ENCODE measurements at regions not wholly inside any gene's neighbourhood (a gene's known extent, or its start where the extent isn't known, plus 50 kb on each side); places are given as distances from the start of the nearest gene placed in this dataset.
"Not testable (repeated sequence)": the region's sequence is repeated elsewhere in the genome, so short reads cannot be mapped to it uniquely, and the experiment has no call there.

DNA sequence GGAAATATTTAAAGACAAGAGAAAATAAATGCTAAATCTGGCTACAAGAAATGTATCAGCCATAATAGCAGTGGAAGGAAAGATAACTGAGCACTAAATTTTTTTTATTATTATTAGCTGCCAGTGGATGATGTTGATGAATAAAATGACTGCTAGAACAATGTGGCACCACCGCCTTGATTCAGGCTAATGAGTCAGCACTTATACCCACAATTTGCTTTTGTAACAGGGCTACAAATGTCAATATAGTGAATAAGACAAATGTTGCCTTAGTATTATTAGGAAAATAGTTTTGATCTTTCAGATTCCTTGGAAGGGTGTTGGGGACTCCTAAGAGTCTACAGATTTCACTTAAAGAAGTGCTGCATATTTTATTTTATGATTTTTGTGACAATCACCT is 555.2 kb upstream of the GRAMD2B start:
- ATAC-seq (no peak), DNase-seq (no peak)

DNA sequence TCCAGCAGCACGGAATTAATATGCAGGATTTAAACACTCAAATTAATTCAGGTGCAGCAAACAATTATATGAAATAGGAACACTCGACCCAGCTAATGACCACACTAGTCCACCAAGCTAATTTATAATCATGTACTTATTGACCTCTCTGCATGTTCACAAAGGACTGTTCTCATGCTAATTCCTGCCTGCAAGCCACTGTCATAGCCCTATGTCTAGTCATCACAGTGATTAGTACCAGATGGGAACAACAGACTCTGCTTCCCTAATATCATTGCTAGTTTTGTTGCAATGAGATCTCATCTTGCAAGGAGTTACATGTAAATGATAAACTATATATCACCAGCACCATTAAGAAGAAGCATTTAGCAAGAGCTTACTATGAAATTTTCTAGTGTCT is 553.0 kb upstream of the GRAMD2B start:
- ATAC-seq = no peak
- no peak for DNase-seq

DNA sequence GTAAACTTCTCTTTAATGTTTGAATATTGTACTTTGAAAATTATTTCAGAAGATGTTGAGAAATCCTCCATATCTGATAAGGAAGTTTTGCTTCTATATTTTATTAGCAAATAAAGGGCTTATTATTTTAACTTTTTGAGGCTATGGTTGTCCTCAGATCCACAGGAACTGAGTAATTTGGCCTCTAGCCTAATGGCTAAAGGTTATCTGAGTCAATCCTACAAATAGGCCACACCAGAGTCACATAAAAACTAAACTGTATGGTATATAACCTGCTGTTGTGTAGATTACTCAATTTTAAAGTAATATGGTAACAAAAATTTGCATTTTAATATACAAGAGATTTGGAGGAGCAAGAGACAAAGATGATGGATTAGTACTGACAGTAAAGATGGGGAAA is 549.2 kb upstream of the GRAMD2B start:
- ATAC-seq = no peak

DNA sequence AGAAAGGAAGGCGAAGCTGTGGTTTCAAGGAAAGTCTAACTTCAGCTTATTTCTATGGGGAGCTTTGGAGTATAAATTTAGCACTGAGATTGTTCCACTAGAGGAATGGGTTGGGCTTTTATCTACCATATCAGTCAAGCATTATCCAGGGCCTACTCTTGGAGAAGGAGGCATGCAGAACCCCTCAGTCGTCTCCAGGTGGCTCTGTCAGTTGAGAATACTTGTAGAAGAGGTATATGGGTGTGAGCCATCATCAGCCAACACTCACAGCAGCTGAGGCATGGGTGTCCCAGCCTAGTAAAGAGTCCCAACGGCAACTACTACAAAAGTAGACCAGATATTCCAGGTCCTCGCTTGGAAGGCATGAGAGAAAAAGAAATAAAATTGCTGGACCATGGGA is 548.5 kb upstream of the GRAMD2B start:
- no peak for DNase-seq
- ATAC-seq = no peak

More for the DNA sequence above, 549.2 kb upstream of the GRAMD2B start:
- DNase-seq = no peak

DNA sequence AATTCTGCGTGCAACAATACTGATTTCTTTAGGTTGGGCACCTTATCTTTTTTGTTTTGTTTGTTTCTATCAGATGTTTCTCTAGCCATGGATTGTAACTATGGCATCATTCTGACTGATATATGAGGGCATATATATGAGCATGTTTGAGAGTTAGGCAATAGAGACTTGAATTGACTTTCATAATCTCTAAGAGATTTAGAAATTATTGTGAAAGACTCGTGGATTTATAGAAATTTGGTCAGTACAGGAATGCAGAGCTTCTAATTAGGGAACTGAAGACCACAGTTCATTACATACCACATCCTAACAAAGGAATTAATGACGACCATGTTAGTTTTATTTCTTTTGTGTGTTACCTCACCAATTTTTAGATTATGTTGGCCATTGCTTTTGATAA is 546.0 kb upstream of the GRAMD2B start:
- DNase-seq = no peak
- no peak for ATAC-seq

DNA sequence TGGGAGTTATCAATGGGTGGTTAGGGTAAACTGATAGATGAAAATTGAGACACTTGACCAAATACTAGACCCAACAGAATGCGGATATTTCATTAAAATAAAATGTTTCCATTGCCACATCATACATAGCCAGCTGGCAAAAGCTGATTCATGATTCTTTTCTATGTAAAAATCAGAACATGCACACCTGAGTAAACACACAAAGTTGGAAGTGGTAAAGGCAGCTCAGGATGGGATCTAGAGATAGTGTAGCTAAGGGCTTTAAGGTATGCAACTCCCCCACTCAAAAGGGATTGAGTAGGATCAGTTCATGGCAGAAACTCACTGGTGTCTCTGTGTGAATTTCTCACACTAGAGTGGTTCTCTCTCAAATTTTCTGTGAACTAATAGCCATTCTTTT is 541.1 kb upstream of the GRAMD2B start:
- no peak for ATAC-seq
- no peak for DNase-seq

DNA sequence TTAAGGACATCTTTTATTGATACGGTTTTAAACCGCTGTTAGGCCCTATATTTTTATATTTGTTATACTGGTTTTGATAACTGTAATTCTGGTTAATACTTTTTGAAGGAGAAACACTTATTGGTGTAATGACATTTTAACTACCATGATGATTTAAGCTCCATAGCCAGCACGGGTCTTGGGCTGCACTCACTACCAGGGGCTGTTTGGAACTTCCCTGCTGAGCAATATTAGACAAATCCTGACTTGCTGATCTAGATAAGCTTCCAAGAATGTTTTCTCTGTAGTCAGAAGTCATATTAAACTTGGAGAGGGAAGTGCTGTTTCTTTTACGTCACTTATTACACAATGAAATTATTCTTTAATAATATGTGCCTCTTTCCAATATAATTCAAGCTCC is 540.0 kb upstream of the GRAMD2B start:
- no peak for ATAC-seq

DNA sequence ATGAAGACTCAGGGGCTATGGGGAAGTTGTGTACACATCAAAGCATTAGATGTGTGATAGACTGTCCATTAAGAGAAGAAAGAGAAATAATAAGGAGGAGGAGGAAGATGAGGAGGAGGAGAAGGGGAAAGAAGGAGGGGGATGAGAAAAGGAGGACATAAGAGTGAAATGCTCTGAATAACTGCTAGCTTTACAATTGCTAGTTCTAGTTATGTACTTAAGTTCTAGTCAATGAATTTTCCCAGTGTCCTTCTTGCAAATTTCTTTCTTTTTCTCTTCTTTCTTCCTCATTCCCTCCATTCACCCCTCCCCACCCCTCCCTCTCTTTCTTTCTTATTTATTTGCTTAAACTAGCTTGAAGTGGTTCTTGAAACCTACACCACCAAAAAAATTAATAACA is 534.9 kb upstream of the GRAMD2B start:
- ATAC-seq = no peak
- DNase-seq = no peak

More for the DNA sequence above, 540.0 kb upstream of the GRAMD2B start:
- no peak for DNase-seq

DNA sequence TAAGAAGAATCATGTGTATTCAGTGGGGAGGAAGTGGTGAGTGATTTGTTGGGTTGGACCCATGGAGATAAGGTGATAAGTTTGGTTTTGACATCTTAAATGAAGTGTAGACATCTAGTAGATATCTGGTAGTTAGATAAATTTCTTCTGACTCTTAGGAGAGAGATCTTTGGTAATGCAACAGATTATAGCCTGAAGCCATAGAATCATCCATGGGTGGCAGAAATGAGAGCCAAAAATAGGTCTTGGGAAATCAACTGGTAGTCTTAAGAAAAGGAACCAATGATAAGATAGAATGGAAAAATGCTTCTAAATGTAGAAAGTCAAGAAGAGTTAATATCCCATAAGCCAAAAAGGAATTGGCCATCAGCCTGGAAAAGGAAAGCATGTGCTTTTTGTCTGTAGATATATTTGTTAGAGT is 532.7 kb upstream of the GRAMD2B start:
- no peak for ATAC-seq
- no peak for DNase-seq

DNA sequence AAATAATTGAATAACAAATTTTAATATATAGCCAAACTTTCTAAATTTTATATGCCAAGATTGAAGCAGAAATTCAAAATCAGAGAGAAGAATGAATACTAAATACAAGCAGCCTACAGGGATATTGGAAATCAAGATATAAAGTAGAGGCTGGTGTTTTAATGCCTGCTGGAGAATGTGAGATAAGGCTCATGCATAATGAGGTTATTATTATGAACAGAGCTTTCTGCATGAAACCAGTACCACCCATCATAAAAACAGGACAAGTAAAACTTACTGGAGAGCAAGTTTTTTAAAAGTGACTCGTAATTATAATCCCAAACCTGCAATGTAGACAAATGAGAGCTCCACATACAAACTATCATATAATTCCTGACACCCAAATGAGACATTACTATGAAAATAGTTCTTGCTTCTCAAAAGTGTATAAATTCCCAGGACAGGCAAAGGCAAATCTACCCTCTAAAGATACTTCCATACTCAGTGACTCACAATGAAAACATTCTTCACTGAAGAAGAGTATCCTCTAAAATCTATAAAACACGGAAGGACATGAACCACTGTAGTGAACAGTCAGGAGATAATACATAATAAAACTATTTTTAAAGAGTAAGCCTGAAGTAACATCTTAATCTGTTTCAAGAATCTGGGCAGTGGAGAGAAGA is 532.0 kb upstream of the GRAMD2B start:
- DNase-seq (no peak), ATAC-seq (no peak)

DNA sequence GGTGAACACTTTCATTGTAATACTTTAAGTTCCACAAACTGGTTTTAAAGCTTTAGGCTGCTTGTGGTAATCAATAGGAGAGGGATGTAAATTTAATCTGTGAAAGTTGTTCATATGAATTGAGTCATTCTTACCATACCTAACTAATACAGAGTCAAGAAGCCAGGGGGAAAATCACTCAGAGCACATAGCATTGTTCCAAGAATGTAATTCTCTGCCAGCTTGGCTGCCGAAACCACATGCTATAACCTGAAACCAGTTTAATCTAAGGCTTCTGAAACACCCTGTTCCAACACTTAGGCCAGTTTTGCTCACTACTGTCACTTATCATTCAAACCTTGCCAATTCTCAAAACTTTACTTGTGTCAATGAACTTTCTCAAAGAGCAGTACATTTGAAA is 528.8 kb upstream of the GRAMD2B start:
- DNase-seq = no peak

DNA sequence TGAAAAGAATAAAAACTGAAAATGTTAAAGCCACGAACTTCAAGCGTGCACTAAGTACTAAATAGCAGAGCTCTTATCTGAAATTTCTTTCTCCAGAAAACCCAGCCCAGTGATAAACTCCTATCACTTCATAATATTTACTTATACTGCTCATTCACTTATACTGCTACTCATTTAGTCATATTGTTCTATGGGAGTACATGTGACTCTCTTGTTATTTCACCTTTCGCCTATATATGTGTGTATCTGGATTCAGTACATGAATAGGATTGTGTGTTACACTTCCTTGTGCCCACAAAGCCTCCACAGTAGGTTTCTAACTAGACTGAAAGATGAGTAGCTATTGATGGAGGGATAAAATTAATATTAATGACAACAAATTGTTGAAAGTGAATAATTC is 526.8 kb upstream of the GRAMD2B start:
- no peak for ATAC-seq
- DNase-seq = no peak

More for the DNA sequence above, 528.8 kb upstream of the GRAMD2B start:
- ATAC-seq = no peak

DNA sequence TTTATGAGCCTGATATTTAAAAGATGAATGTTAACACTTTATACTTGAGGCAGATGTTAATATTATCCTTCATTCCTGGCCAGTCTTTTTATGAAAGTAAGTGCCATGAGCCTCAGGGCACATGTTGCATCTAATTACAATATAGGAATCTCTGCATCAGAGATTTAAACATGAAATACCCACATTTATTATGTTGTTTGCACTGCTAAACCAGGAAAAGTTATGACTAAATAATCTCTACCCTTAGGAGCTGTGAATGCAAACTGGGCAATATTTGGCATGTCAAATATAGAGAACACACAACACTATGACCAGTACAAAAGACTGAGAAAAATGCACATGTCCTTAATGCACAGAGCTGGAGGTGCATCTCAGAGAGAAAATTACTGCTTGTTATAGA is 526.1 kb upstream of the GRAMD2B start:
- DNase-seq (no peak), ATAC-seq (no peak)

DNA sequence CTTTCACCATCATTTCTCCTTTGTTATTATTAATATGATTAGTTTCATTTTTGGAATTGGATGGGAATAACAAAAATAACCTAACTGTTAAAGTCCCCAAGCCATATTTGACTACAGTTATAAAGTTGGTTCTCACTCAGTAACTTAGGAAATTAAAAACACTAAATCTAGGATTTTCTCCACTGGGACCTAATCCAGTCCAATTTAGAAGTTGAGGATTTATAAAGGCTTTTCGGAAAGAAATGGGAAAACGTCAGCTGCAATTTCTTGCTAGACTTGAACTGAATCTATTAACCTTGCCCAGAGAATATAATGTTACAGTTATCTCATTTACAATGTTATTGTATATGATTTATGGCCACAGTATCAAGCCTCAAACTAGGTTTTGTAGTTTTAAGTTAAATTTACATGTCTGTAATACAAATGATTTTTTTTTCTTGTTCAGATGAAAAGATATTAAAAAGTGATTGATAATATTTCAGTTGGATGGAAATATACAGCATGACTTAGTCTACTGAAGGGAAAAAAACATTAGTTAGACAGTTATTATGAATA is 524.3 kb upstream of the GRAMD2B start:
- DNase-seq = no peak
- no peak for ATAC-seq

DNA sequence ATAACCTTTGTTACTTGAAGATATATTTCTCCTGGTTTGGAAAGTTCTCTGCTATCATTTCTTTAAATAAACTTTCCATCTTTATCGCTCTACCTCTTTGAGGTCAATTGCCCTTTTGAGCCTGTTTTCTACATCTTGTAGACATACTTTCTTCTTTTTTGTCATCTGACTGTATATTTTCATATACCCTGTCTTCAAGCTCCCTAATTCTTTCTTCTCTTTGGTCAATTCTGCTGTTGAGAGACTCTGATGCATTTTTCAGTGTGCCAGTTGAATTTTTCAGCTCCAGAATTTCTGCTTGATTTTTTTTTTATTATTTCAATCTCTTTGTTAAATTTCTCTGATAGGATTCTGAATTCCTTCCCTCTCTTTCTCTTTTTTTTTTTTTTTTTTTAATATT is 511.2 kb upstream of the GRAMD2B start:
- ATAC-seq = no peak
- DNase-seq = no peak

DNA sequence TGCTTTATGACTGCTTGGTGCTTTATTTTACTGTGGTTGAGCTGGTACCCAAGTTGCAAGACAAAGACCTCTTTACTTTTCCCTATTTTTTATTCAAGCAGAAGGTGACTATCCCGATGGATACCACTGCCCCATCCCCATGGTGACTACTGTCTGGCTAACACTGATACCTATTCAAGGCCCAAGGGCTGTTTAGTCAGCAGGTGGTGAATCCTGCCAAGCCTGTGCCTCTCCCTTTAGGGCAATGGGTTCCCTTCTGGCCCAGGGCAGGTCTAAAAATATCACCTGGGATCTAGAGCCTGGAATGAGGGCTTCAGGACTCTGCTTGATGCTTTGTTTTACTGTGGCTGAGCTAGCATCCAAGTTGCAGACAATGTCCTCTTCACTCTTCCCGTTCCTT is 510.0 kb upstream of the GRAMD2B start:
- ATAC-seq (no peak), DNase-seq (no peak)

DNA sequence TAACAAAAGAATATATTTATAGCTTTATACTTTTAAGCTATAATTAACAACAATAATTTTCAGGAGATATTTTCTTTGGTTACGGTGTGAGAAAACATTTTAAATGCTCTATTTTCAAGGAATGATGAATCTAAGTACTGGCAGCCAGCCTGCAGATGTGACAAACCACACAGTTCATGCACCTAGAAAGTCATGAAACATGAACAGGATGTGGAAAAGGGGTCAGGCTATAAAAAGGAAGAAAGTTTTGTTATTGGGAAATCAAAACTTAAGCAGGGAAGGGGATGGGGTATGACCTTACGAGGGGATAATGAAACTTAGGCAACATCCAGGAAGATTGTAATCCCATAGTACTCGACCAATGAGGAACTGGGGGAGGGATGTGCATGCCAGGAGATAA is 508.7 kb upstream of the GRAMD2B start:
- DNase-seq = no peak
- ATAC-seq = no peak

DNA sequence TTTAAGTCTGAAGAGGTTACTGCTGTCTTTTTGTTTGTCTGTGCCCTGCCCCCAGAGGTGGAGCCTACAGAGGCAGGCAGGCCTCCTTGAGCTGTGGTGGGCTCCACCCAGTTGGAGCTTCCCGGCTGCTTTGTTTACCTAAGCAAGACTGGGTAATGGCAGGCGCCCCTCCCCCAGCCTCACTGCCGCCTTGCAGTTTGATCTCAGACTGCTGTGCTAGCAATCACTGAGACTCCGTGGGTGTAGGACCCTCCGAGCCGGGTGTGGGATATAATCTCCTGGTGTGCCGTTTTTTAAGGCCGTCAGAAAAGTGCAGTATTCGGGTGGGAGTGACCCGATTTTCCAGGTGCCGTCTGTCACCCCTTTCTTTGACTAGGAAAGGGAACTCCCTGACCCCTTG is 499.3 kb upstream of the GRAMD2B start:
- DNase-seq, ATAC-seq: not testable (repeated sequence)

DNA sequence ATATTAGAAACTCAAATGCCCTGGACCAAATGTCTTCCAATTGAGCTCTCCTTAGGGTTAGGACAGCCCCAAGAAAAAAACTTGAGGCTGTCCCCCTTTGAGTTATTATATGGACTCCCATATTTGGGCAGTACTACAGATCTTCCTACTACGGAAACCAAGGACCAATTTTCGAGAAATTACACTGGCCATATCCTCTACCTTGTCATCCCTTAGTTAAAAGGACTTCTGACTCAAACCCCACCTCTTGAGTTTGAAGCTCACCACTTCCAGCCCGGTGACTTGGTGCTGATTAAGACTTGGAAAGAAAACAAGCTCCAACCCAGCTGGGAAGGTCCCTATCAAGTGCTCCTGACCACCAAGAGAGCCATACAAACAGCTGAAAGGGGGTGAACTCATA is 497.0 kb upstream of the GRAMD2B start:
- ATAC-seq = no peak

DNA sequence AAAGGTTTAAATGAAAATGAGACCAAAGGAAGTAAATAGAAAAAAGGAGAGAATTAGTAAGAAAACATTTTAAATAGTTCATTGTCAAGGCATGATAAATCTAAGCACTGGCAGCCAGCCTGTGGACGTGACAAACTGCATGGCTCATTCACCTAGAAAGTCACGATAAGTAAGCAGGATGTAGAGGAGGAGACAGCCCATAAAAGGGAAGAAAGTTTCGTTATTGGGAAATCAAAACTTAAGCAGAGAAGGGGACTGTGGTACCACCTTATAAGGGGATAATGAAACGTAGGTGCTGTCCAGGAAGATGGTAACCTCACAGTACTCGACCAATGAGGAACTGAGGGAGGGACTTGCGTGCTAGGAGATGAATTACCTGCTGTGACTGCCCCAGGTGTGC is 494.5 kb upstream of the GRAMD2B start:
- DNase-seq (no peak), ATAC-seq (no peak)

More for the DNA sequence above, 497.0 kb upstream of the GRAMD2B start:
- no peak for DNase-seq

DNA sequence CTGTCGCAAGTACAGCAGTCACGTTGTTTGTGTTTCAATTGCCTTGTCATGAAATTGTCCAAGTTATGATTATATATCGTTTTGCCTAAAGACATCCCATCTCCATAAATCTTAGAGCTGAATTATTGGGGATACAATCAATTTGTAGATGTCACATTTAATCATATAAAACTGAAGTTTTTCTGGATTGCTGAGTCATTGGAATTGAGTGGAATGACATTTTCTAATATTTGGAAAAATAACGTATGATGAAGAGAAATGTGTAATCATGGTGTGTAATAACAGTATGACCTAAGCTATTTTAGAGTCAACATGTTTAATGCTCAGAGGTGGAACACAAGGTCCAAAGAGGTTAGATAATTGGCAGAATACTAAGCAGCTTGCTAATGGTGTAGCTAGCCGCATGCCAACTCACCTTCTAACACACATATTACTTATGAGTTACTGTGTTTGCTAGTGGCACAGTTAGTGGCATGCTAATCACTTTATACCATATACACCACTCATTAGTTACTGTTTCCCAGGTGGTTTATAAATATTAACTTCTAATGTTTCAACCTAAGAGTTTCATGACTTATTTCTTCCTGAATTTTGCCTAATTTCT is 473.1 kb upstream of the GRAMD2B start:
- ATAC-seq (no peak), DNase-seq (no peak)

DNA sequence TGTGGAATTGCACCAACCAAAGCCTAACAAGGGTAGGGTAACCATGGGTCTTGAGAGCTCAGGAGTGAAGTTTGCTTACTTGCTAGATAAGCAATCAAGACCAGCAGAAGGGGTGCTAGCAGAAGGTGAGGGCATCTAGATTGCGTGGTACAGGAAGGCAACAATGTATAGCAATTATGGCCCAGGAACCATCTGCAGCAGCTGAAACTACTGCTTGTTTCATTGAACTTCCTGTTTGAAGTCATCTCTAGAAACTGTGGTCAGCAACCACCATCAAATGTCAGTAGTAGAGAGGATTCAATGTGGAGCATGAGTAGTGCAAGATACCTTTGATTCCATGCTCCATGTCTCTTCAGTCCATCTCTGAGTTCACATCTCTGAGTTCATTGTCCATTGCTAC is 462.1 kb upstream of the GRAMD2B start:
- DNase-seq (no peak), ATAC-seq (peak; percentile 9)

DNA sequence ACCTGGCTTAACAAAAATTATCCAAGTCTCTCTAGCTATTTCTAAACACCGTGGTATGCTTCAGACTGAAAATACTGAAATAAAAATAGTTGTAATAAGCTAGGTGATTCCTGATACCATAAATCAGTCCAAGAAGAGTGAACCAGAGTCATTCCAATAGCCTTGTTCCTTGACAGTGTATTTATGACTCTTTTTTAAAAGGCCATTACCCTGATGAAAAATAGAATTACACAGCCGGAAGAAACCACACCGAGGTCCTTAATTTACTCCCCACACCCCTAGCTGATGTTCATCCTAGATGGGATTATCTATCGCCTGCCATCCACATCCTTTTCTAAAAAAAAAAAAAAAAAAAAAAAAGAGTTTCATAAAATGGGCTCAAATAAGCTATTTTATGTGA is 457.6 kb upstream of the GRAMD2B start:
- no peak for DNase-seq
- no peak for ATAC-seq

DNA sequence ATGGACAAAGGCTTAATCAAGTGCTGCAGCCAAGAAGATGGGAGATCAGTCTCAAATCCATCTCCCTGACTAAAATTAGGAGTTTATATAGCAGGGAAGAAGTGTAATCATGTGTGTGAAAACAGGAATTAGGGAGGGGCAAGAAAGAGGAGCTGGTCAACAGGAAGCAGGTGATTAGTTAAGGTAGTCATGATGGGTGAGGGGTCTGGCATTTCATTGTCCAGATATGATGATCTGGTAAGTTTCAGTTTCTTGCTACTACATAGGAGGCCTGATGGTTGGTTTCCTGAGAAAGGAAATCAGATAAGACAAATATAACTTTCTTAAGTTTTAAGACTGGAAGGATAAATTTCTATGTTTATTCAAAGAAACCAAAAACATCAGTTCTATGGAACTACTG is 455.6 kb upstream of the GRAMD2B start:
- DNase-seq (no peak), ATAC-seq (no peak)

Measured in stimulated activated naive CD8-positive, alpha-beta T cell treated with anti-CD3 and anti-CD28 coated beads, Interleukin-15, Interleukin-2, amounts not matched to agents 100 U/mL and 50 U/mL, for 24 hours (primary cell).